NT2/D1 (cell line): ENCODE measurements at regions not wholly inside any gene's neighbourhood (a gene's known extent, or its start where the extent isn't known, plus 50 kb on each side); places are given as distances from the start of the nearest gene placed in this dataset.

Source experiments
- SUZ12 ChIP-seq: IDR thresholded peaks from 2 replicates; pipeline ENCODE4 v1.6.1; 2011; ENCODE audit not compliant: insufficient read length, insufficient read depth; ENCODE audit errors: extremely low read depth
- YY1 ChIP-seq: IDR thresholded peaks from 2 replicates; pipeline ENCODE4 v1.6.1; 2011; ENCODE audit not compliant: insufficient read length, insufficient read depth
- ZNF274 ChIP-seq: IDR thresholded peaks from 2 replicates; pipeline ENCODE4 v1.6.1; 2011; ENCODE audit warnings: mild to moderate bottlenecking, low read depth, low read length

DNA sequence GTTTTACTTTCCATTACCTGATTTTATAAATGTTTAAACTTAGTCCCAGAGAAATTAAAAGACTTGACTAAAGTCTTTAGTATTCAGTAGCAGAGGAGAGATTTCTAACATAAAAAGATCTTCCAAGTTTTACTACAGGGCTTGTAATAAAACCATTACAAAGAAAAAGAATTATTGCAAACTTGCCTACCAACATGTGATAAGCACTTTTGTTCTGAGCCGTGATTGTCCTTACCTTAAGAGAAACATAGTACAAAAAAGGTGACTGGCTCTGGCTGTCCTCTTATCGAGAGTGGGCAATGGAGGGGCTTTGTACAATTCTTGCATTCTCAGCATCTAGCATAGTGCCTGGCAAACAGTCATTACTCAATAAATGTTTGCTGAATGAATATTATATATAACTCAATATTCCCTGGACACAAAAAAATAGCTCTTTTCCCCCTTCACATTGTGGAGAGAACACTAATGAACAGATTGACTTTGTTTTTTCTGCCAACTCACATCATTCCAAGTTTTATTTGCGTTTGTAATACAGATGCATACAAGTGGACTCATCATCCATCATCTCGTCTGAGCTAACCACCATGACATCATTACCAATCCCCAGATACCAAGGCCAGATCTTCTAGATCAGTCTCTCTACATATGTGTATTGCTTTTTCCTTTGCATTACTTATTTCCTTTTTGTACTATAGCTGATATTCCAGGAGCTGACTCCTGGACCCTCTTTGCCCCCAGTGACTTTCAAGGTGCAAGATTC lies 192.8 kb upstream of the EEA1 start:
- TF ChIP-seq YY1 (no peak), ZNF274 (no peak), SUZ12 (no peak)
